ENCODE measurements at regions not wholly inside any gene's neighbourhood (a gene's known extent, or its start where the extent isn't known, plus 50 kb on each side); places are given as distances from the start of the nearest gene placed in this dataset.

DNA sequence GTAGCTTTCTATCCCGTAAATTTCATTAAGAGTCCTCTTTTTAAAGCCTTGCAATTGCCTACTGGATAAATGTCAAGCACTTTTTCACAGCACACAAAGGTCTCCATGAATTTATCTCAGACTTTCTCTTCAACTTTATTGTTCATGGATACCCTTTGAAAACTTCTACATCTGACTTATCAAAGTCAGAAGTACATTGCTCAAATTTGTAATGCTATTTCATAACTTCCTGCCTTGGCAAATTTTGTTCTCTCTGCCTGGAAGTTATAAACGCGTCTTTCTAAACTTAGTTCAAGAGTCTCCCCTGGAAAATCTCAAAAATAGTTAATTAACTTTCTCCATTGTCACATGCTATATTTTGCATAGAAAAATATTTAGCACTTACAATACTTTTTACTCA is 55.9 kb upstream of the RERGL start:
- H3K4me1 ChIP-seq, result peaks cover 0 to 5% of the 10 kb centered on the region in 2 donors
- no peaks in the 10 kb centered on the region for H3K36me3 ChIP-seq
- no peak overlapping the region for H3K4me3 ChIP-seq
- no peaks in the 10 kb centered on the region for H3K9me3 ChIP-seq
- TF ChIP-seq, protein P1, sequence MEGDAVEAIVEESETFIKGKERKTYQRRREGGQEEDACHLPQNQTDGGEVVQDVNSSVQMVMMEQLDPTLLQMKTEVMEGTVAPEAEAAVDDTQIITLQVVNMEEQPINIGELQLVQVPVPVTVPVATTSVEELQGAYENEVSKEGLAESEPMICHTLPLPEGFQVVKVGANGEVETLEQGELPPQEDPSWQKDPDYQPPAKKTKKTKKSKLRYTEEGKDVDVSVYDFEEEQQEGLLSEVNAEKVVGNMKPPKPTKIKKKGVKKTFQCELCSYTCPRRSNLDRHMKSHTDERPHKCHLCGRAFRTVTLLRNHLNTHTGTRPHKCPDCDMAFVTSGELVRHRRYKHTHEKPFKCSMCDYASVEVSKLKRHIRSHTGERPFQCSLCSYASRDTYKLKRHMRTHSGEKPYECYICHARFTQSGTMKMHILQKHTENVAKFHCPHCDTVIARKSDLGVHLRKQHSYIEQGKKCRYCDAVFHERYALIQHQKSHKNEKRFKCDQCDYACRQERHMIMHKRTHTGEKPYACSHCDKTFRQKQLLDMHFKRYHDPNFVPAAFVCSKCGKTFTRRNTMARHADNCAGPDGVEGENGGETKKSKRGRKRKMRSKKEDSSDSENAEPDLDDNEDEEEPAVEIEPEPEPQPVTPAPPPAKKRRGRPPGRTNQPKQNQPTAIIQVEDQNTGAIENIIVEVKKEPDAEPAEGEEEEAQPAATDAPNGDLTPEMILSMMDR (IDR thresholded peaks at IDR 0.05), result no peak
- no peak for TF ChIP-seq POLR2A (IDR thresholded peaks at IDR 0.05)
- no peak for TF ChIP-seq POLR2AphosphoS5 (IDR thresholded peaks at IDR 0.05)
- DNase-seq (ENCODE audit: low spot score in 2 of 2), result no peak
- intact Hi-C loops (cut with DNase I; ENCODE audit: low total_unique reads), result no loop called here
- H3K27me3 ChIP-seq, result no peaks in the 10 kb centered on the region
- H3K27ac ChIP-seq, result no peak overlapping the region

DNA sequence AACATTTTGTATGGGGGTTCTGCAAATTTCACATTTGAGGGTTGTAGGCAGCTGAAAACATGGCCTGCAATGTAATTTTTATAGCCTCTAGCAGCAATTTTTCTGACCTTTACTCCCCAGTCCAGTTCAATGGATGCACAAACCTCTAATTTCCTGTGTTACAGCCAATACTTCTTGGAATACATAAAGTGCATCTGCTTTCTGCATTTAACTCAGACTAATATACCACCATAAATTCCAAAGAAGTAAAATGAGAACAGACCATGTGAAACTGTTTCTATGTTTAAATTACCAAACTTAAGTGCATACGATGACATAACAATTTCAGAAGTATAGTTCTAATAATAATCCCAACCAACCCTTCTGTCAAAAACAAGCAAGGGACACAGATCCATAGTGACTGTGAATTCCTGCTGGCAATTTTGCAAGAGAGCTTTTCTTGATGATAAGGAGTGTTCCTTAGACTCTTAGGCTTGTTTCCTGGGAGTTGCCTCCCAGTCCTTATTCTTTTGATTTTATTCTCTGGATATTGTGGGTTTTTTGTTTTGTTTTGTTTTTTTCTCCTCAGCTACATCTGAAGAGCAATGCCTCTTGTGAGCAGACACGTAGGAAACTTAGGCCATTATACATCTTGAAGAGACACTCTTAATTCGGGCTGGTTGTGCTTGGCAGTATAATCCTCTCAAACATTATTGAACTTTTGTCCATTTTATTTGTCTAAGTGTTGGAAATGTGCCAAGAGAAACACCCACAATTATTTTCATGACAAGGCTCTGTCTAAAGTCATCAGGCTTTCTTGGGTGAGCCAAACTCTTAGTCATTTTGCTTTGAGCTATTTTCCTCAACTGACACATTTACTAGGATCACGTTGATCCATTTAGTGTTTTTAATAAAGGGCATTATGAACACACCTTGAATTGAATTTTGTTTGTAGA is 51.3 kb upstream of the RERGL start:
- intact Hi-C loops (cut with DNase I; ENCODE audit: low total_unique reads), result no loop called here

DNA sequence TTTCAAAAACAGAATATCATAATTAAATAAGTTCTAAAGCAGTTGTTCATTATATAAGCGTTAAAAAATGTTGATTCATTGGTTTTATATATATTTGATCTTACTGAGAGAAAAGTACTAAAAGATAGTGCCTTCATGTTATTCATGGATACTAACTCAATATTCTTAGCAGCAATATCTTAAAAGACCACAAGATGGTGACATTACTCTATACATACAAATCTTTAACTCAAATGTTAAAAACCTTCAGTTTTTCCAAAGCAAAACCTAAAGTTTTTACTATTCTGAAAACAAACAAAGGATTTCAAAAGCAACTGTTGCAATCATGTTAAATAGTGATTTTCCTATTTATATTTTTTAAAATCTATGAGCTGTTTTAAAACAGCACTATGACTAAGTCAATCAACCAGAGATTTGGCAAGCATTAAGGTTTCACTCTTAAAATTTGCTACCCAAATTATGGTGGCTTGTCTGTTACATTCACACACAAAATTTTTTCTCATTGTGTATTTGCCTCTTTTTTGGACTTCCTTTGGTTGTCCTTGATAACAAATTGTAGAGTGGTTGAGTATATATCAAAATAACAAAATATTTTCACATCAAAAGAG is 50.1 kb upstream of the RERGL start:
- Histone ChIP-seq H3K4me3 (no peak overlapping the region), H3K36me3 (no peaks in the 10 kb centered on the region), H3K4me1 (peaks cover 0 to 14% of the 10 kb centered on the region in 2 donors), H3K27me3 (no peaks in the 10 kb centered on the region), H3K9me3 (no peaks in the 10 kb centered on the region), H3K27ac (no peak overlapping the region)
- TF ChIP-seq POLR2AphosphoS5 (IDR thresholded peaks at IDR 0.05) (no peak), POLR2A (IDR thresholded peaks at IDR 0.05) (no peak)
- TF ChIP-seq, protein P1 (IDR thresholded peaks at IDR 0.05), result peak in 2 of 3 donors; percentile 76 to 80
- no peak for DNase-seq (ENCODE audit: low spot score in 2 of 2)
- intact Hi-C loops (cut with DNase I; ENCODE audit: low total_unique reads), result no loop called here

More for the DNA sequence above, 51.3 kb upstream of the RERGL start:
- no peak for DNase-seq (ENCODE audit: low spot score in 2 of 2)
- peaks cover 0 to 14% of the 10 kb centered on the region in 2 donors for H3K4me1 ChIP-seq
- TF ChIP-seq POLR2AphosphoS5 (IDR thresholded peaks at IDR 0.05), result no peak
- TF ChIP-seq POLR2A (IDR thresholded peaks at IDR 0.05), result no peak
- TF ChIP-seq, protein P1 (IDR thresholded peaks at IDR 0.05), result no peak
- no peaks in the 10 kb centered on the region for H3K36me3 ChIP-seq
- no peak overlapping the region for H3K4me3 ChIP-seq
- H3K27ac ChIP-seq, result peak overlapping the region; percentile 23 to 54
- no peaks in the 10 kb centered on the region for H3K27me3 ChIP-seq
- H3K9me3 ChIP-seq, result no peaks in the 10 kb centered on the region
